Natural killer cell treated with Interleukin-12 subunit alpha and Interleukin-12 subunit beta and Interleukin-15 and Interleukin-18, amount 100 ng/mL, for 72 hours (primary cell): ENCODE measurements at regions not wholly inside any gene's neighbourhood (a gene's known extent, or its start where the extent isn't known, plus 50 kb on each side); places are given as distances from the start of the nearest gene placed in this dataset.
"Not testable (repeated sequence)": the region's sequence is repeated elsewhere in the genome, so short reads cannot be mapped to it uniquely, and the experiment has no call there.

Experiments used
- ATAC-seq, 2 donors: fragments of 150-1000 bp; cut with Tn5 transposase in 1 of 2; sonication (Bioruptor Pico), chemical (Tn5 transposase) in 1 of 2; 2 replicates each; pipeline ENCODE4 v1.10.0; 2021
- DNase-seq: peaks from one replicate; pipeline ENCODE4 v3.0.0; 2022; ENCODE audit warnings: low spot score
- H3K27ac Mint-ChIP-seq, 2 donors: 1 replicate in 1 of 2; 2 replicates in 1 of 2; pipeline ENCODE4 v1.8.0; 2022; ENCODE audit warnings: mixed read lengths in 2 of 2, mild to moderate bottlenecking in 1 of 2, moderate library complexity in 1 of 2
- H3K27me3 Mint-ChIP-seq, 2 donors: 1 replicate in 1 of 2; 2 replicates in 1 of 2; pipeline ENCODE4 v1.8.0; 2022; ENCODE audit warnings: mixed read lengths in 2 of 2
- H3K36me3 Mint-ChIP-seq: one replicate; pipeline ENCODE4 v1.8.0; 2022; ENCODE audit warnings: mixed read lengths
- H3K4me1 Mint-ChIP-seq, 2 donors: 1 replicate in 1 of 2; 2 replicates in 1 of 2; pipeline ENCODE4 v1.8.0; 2022; ENCODE audit warnings: low read depth in 2 of 2, mixed read lengths in 2 of 2, mild to moderate bottlenecking in 1 of 2
- H3K4me3 Mint-ChIP-seq: one replicate; pipeline ENCODE4 v1.8.0; 2022; ENCODE audit warnings: mixed read lengths
- H3K9me3 Mint-ChIP-seq: 2 replicates; pipeline ENCODE4 v1.8.0; 2022; ENCODE audit warnings: mixed read lengths

GRCh38 chr14:35931346-35931745 is 105.2 kb downstream of the BRMS1L start:
- Mint-ChIP-seq H3K9me3 (peaks cover 3% of the 10 kb centered on the region), H3K4me1 (peaks cover 5 to 6% of the 10 kb centered on the region in 2 donors), H3K36me3 (no peaks in the 10 kb centered on the region), H3K27me3 (peaks cover 5 to 6% of the 10 kb centered on the region in 2 donors), H3K27ac (no peak overlapping the region), H3K4me3 (no peak overlapping the region)
- DNase-seq (no peak), ATAC-seq (no peak)

DNA sequence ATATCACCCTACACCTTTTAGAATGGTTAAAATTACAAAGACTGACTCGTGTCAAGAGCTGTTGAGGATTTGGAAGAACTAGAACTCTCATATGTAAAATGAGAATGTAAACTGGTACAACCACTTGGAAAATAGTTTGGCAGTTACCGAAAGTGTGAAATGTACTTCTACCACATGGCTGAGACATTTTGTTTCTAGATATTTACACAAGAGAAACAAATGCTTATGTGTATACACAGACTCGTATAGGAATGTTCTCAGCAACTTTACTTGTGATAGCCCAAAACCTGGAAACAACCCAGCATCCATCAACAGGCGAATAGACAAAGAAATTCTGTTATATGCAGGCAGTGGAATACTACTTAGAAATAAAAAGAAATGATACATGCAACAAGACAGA is 103.0 kb downstream of the BRMS1L start:
- no peaks in the 10 kb centered on the region for H3K36me3 Mint-ChIP-seq
- H3K27ac Mint-ChIP-seq: no peak overlapping the region

DNA sequence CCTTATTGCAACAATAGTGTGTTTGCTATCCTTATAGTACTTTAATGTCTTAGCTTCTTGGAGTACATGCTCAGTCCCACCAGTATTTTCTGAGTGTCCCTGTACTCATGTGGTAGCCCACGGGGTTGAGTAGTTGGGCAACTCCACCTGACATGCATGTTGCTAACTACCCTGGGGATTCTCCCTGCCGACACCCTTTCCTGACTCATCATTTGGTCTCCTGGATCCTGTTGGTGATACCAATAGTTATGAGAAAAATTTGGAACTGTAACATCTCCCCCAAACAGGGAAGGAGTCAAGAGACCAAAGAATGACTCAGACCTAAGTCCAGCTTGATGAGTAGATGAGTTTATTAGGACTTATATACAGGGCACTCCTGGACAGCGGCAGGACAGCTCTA is 101.6 kb downstream of the BRMS1L start:
- Mint-ChIP-seq H3K36me3 (no peaks in the 10 kb centered on the region), H3K4me3 (no peak overlapping the region), H3K27ac (no peak overlapping the region), H3K27me3 (peaks cover 3 to 6% of the 10 kb centered on the region in 2 donors), H3K9me3 (peaks cover 2% of the 10 kb centered on the region), H3K4me1 (peaks cover 3 to 4% of the 10 kb centered on the region in 2 donors)
- DNase-seq: no peak
- ATAC-seq: no peak

More for the DNA sequence above, 103.0 kb downstream of the BRMS1L start:
- DNase-seq (no peak), ATAC-seq (no peak)
- peaks cover 5 to 6% of the 10 kb centered on the region in 2 donors for H3K4me1 Mint-ChIP-seq
- H3K4me3 Mint-ChIP-seq: no peak overlapping the region
- peaks cover 3% of the 10 kb centered on the region for H3K9me3 Mint-ChIP-seq
- H3K27me3 Mint-ChIP-seq: peaks cover 5 to 6% of the 10 kb centered on the region in 2 donors

GRCh38 chr14:35925319-35925718 is 99.2 kb downstream of the BRMS1L start:
- Mint-ChIP-seq H3K27ac (no peak overlapping the region), H3K27me3 (peaks cover 0 to 14% of the 10 kb centered on the region in 2 donors), H3K9me3 (no peaks in the 10 kb centered on the region), H3K4me3 (no peak overlapping the region), H3K4me1 (no peaks in the 10 kb centered on the region), H3K36me3 (no peaks in the 10 kb centered on the region)
- ATAC-seq (no peak), DNase-seq (no peak)

GRCh38 chr14:35922590-35922989 is 96.5 kb downstream of the BRMS1L start:
- not testable (repeated sequence) for H3K4me1 Mint-ChIP-seq, H3K4me3 Mint-ChIP-seq, H3K27ac Mint-ChIP-seq, ATAC-seq, H3K9me3 Mint-ChIP-seq, H3K36me3 Mint-ChIP-seq, DNase-seq
- peaks cover 2 to 18% of the 10 kb centered on the region in 2 donors for H3K27me3 Mint-ChIP-seq

GRCh38 chr14:35921745-35922144 is 95.6 kb downstream of the BRMS1L start:
- no peaks in the 10 kb centered on the region for H3K4me1 Mint-ChIP-seq
- no peak overlapping the region for H3K4me3 Mint-ChIP-seq
- DNase-seq (no peak), ATAC-seq (no peak)
- no peaks in the 10 kb centered on the region for H3K36me3 Mint-ChIP-seq
- no peak overlapping the region for H3K27ac Mint-ChIP-seq
- peaks cover 3% of the 10 kb centered on the region for H3K9me3 Mint-ChIP-seq
- peaks cover 6 to 25% of the 10 kb centered on the region in 2 donors for H3K27me3 Mint-ChIP-seq
